GM18909 (cell line): ENCODE measurements at regions not wholly inside any gene's neighbourhood (a gene's known extent, or its start where the extent isn't known, plus 50 kb on each side); places are given as distances from the start of the nearest gene placed in this dataset.
"Not testable (repeated sequence)": the region's sequence is repeated elsewhere in the genome, so short reads cannot be mapped to it uniquely, and the experiment has no call there.

Experiments used
- ATAC-seq: cut with Tn5 transposase; IDR thresholded peaks from one replicate; pipeline ENCODE4 v1.9.1; 2021; ENCODE audit warnings: mild to moderate bottlenecking; ENCODE audit not compliant: unreplicated experiment, poor library complexity

DNA sequence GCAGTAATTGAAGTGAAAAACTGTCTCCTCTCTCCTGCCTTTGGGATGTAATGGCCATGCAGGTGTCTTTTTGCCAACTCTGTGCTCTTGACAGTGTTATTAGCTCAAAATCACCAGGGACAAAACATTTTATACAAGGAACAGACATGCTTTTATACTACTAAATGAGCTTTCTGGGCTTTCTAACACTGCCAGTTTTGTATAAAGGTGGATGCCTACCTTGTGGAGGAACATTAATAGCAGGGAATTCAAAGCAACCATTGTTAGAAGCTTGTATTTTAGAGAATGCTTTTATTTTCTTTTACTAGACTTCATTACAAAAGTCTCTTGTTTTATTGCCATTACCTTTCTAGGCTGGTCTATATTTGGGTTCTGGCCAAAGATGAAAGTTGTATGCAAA lies 54.7 kb upstream of the ARSJ start:
- no peak for ATAC-seq

DNA sequence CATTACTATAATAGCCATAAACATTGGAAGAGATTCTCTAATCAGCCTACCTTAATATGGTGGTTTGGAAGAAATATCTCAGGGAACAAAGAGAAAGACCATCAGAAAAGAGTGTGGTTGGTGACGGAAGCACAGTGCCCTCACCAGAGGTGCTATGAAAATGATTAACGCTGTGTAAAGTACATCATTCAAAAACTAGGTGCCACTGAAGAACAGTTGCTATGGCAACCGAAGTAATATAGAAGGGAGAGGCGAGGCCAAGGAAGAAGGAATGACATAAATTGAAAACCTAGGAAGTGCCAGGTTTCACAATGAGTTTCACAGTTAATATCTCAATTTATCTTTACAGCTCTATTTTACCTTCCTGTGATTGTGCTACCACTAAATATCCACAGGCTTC lies 57.0 kb upstream of the ARSJ start:
- ATAC-seq, result no peak

DNA sequence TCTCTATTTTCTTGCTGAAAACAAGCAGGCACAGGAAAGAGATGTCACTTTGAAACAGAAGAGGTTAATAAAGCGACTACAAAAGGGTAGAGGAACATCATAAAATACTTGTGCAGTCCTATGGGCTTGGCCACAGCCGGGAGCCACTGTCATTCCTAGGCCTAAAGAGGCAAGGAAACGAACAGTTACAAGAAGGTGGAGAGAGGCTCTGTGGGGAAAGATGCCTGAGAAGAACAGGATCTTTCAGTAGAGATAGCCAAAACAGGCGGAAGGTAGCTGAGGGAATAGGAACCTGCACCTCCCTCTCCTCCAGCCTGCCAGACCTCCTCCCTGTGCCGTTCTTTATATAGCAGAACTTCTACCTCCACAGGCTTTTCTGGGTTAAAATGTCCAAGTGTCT lies 57.4 kb upstream of the ARSJ start:
- no peak for ATAC-seq

DNA sequence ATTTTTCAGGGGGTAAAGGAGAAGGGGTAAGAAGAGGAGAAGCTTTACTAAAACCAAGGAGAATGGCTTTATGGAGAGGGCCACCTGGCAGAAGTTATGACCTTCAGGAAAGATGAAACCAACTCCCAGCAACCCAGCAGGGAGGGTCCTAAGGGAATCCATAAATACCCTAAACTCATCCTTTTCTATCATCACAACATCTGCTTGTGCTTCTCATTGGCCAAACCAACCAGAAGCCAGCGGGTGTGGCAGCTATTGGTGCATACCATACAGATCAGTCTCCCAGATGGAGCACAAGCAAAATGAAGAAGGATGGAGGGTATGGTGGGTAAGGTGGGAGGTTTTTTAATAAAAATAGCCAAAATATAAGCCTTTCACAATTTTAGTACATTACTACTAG lies 58.5 kb upstream of the ARSJ start:
- ATAC-seq, result no peak

DNA sequence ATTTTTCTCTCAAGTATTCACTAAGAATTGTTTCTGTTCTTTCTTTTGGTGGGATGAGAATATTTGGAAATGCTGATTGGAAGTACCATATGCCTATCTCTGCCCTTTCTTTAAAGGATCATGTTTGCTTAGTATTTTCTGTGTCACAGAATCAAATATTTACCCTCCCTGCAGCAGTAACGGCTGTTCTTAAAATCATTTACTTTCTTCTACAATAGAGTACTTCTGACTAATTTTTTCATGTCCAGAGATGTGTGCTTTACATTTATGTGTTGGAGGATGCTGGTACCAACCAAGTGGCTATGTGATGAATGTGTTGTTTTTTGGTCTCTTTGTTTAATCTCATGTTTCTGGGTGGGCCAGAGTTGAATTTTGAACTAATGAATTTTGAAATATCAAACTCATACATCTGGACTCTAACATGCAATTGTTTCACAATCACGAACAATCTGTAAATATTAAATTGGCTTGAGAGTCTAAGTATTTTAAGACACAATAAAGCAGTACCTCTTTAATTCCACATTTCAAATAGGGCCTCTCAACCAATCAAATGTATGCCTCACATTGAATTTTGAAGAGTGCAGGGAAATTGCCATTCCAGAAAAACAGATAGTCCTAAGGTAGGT lies 59.4 kb upstream of the ARSJ start:
- ATAC-seq, result no peak

- ATAC-seq, result peak; percentile 95
Measured at GRCh38 chr4:114040319-114041116, 61.1 kb upstream of the ARSJ start.

GRCh38 chr4:114041117-114041475 lies 61.6 kb upstream of the ARSJ start:
- no peak for ATAC-seq

- no peak for ATAC-seq
Measured at GRCh38 chr4:114043116-114043515, 63.7 kb upstream of the ARSJ start.

GRCh38 chr4:114044351-114044750 lies 64.9 kb upstream of the ARSJ start:
- ATAC-seq, result not testable (repeated sequence)

- ATAC-seq, result no peak
Measured at GRCh38 chr4:114046331-114046730, 66.9 kb upstream of the ARSJ start.

- not testable (repeated sequence) for ATAC-seq
Measured at GRCh38 chr4:114048154-114048553, 68.7 kb upstream of the ARSJ start.

GRCh38 chr4:114052227-114052626 lies 72.8 kb upstream of the ARSJ start:
- no peak for ATAC-seq

DNA sequence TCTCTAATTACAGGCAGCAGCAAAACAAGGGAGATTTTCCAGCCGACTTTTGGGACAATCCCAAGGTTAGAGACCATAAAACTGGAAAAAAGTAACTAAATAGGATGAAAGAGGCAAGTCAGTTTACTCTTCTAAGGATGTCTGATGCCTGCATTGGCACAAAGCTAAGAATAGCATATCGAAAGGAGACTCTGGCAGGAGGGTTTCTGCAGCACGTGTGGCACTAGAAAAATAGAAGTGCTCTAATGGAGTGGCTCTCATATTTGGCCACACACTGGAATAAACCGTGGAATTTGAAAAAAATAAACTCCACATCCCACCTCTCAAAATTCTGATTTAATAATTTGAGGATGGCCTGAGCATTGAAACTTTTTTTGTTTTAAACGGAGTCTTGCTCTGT lies 77.2 kb upstream of the ARSJ start:
- no peak for ATAC-seq

DNA sequence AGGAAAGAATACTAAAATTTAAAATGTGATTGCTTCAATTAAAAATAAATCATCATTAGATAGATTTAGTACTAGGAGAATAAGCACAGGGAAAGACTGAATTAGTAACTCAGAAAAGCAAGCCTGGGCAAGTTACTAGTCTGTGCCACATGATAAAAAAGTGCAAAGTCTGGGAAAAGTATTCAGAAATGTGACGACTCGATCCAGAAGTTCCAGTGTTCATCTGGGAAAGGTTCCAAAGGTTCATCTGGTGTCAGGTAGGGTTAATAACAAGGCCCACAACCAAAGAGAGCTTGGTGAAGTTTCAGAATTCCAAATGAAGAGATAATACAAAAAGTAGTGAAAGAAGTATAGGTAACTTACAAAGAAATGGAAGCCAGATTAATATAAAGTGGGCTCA lies 78.3 kb upstream of the ARSJ start:
- no peak for ATAC-seq

- ATAC-seq, result no peak
Measured at GRCh38 chr4:114062499-114062898, 83.1 kb upstream of the ARSJ start.

- no peak for ATAC-seq
Measured at GRCh38 chr4:114072781-114073180, 93.3 kb upstream of the ARSJ start.

DNA sequence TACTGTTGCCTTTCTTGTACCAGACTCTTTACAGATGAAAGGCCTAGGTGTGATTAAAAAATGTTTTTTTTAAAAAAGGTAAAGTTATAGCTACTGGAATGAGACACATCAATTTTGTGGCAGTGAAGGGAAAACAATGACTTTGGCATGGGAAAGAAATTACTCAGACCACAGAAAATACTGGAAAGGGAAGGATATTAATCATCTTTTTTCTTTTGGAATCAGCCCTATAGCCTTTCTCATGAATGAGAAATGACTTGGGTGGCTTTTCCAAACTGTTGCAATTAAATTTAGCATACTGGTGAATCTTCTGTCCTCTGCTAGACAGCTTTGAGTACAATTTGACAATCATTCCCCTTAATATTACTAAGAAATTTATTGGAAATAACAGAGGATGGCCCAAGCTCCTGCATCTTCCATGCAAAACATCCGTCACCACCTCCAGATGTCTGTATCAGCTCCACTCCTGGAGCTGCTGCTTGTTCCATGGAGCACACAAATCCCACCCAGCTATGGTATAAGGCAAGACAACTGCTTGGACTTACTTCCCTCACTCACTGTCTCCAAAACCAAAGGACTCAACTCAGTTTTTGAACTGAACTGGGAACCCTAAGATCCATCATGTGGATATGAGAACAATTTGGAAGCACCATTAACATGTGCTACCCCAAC lies 97.6 kb upstream of the ARSJ start:
- ATAC-seq, result no peak

DNA sequence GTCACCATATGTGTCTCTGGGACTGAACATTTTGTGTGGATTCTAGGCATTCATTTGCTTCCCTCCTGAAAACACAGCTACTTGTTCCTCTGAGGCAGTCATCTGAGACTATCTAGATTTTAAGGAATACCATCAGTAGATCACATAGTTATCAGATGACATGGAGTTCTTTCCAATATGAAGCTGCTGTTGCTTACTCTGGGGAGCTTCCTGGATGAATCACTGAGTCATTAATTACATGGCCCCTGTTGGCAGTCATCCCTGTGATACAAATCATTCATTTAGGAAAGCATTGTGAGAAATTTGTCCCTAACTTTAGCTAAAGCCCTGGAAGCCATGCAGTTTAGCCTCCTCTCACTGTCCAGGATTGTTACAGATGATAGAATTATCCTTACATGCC lies 98.2 kb upstream of the ARSJ start:
- ATAC-seq, result no peak

- ATAC-seq, result no peak
Measured at GRCh38 chr4:114078636-114079035, 99.2 kb upstream of the ARSJ start.

- no peak for ATAC-seq
Measured at GRCh38 chr4:114081783-114082182, 102.3 kb upstream of the ARSJ start.

DNA sequence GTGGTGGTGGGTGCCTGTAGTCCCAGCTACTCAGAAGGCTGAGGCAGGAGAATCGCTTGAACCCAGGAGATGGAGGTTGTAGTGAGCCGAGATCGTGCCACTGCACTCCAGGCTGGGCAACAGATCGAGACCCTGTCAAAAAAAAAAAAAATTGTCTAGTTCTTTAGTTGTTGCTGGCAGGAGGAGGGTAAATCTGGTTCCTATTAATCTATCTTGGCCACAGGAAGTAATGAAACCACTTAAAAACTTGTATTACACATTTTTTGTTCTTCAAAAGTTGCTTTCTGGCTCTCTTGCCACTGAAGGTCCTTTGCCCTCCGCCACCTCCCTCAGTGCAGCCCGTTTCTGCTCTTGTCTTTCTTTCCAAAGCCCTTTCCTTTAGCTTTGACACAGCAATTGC lies 102.9 kb upstream of the ARSJ start:
- ATAC-seq, result no peak
